Muscle of leg (tissue), 3 donors: ENCODE measurements at regions not wholly inside any gene's neighbourhood (a gene's known extent, or its start where the extent isn't known, plus 50 kb on each side); places are given as distances from the start of the nearest gene placed in this dataset.

ENCODE experiments used
- DNase-seq: peaks from one replicate; pipeline ENCODE4 v3.0.0; 2013
- H3K27ac ChIP-seq: one replicate; pipeline ENCODE4 v1.5.1; 2013; ENCODE audit warnings: mild to moderate bottlenecking, low read length, control low read depth
- H3K27me3 ChIP-seq: one replicate; pipeline ENCODE4 v1.6.1; 2013; ENCODE audit warnings: low read length; ENCODE audit not compliant: control insufficient read depth, insufficient read depth
- H3K36me3 ChIP-seq: one replicate; pipeline ENCODE4 v1.6.1; 2013; ENCODE audit warnings: low read length; ENCODE audit not compliant: control insufficient read depth, insufficient read depth
- H3K4me1 ChIP-seq: one replicate; pipeline ENCODE4 v1.6.1; 2013; ENCODE audit warnings: low read length; ENCODE audit not compliant: control insufficient read depth, insufficient read depth
- H3K4me3 ChIP-seq: one replicate; pipeline ENCODE4 v1.5.1; 2013; ENCODE audit warnings: low read length, control low read depth
- H3K9me3 ChIP-seq: replicated peaks from 2 replicates; pipeline ENCODE4 v1.6.1; 2013; ENCODE audit warnings: low read depth, low read length; ENCODE audit not compliant: control insufficient read depth
- WGBS: methylation state at CpG from one replicate; pipeline ENCODE4 v1.1.5; 2013; ENCODE audit warnings: missing lambda C conversion rate; ENCODE audit not compliant: insufficient coverage; 5-methylcytosine and 5-hydroxymethylcytosine counted together

DNA sequence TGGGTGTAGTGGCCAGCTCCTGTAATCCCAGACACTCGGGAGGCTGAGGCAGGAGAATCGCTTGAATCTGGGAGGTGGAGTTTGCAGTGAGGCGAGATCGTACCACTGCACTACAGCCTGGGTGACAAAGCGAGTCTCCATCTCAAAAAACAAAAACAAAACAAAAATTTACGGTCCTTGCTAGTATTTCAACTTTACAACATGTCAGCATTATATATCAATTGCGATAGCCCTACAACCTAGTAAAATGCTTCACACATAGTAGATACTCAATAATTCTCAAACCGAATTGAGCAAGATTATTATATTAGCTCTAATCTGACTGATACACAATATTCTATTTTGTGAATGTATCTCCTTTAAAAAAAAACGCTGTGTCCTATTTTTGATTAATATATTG lies 1411.0 kb upstream of the WWC1 start:
- DNase-seq, result no peak
- Histone ChIP-seq H3K4me1 (no peaks in the 10 kb centered on the region), H3K27me3 (no peaks in the 10 kb centered on the region), H3K9me3 (no peaks in the 10 kb centered on the region), H3K27ac (no peak overlapping the region), H3K4me3 (no peak overlapping the region), H3K36me3 (no peaks in the 10 kb centered on the region)
- WGBS, result no CpG with 5 or more reads among the region's 9 CpGs

DNA sequence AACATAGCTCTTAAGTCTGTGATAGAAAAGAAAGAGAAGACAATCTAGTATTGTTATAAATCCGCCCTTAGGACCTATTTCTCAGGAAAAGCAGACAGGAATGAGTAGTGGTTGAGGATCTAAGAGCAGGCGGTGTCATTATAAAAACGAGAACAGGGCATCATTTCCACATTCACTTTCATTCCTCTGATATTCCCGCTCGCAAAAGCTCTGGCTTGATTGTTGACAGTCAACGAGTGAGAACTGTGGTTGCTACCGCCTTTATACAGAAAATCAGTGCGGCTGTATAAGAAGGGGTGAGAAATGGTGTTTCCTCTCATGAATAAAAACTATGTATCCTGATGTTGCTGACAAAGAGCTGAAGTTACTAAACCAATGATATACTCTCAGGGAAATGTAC lies 1409.6 kb upstream of the WWC1 start:
- H3K4me1 ChIP-seq, result no peaks in the 10 kb centered on the region
- DNase-seq, result no peak
- H3K27me3 ChIP-seq, result no peaks in the 10 kb centered on the region
- no peak overlapping the region for H3K4me3 ChIP-seq
- no peaks in the 10 kb centered on the region for H3K9me3 ChIP-seq
- no peaks in the 10 kb centered on the region for H3K36me3 ChIP-seq
- no CpG with 5 or more reads among the region's 8 CpGs for WGBS
- no peak overlapping the region for H3K27ac ChIP-seq

DNA sequence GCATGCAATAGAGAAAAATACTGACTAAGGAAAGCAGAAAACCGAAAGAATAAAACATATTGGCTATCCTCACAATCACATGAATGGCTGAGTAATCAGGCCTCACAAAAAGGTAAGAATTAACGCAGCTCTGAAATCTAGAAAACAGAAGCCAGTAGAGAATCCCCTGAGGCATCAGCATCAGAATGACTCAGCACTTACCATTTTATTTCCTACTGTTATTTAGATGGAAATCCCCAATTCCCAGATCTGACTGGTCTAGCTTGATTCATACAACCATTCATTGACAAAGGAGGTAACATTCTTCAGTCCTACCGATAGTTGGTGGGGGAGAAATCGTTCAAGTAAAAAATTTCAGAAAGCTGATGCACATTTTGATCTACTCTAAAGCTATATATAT lies 1408.4 kb upstream of the WWC1 start:
- WGBS, result no CpG with 5 or more reads among the region's 4 CpGs
- DNase-seq, result no peak
- H3K27ac ChIP-seq, result no peak overlapping the region
- H3K36me3 ChIP-seq, result no peaks in the 10 kb centered on the region
- no peaks in the 10 kb centered on the region for H3K27me3 ChIP-seq
- H3K4me1 ChIP-seq, result no peaks in the 10 kb centered on the region
- H3K4me3 ChIP-seq, result no peak overlapping the region
- no peaks in the 10 kb centered on the region for H3K9me3 ChIP-seq

DNA sequence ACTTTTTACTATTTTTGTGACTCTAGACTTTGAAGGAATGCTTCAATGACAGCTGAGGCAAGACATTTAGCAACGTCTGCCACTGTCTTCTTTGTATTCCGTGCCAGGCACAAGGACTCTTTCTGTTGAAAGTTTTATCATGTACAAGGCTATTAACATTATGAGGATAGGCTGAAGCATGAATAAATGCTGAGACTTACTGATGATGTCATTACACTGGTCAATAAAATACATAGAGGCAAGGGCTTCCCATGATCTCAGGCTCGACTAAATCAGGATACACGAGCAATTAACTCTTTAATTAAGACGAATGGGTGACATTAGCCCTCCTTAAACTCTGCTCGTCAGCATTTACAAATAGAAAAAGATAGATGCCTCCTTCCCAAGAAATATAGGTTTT lies 1393.3 kb upstream of the WWC1 start:
- H3K36me3 ChIP-seq, result no peaks in the 10 kb centered on the region
- H3K4me3 ChIP-seq, result no peak overlapping the region
- no peak for DNase-seq
- no peaks in the 10 kb centered on the region for H3K27me3 ChIP-seq
- no peak overlapping the region for H3K27ac ChIP-seq
- WGBS, result 85% methylated on average over 2 of the region's 6 CpGs
- H3K9me3 ChIP-seq, result no peaks in the 10 kb centered on the region
- H3K4me1 ChIP-seq, result no peaks in the 10 kb centered on the region

DNA sequence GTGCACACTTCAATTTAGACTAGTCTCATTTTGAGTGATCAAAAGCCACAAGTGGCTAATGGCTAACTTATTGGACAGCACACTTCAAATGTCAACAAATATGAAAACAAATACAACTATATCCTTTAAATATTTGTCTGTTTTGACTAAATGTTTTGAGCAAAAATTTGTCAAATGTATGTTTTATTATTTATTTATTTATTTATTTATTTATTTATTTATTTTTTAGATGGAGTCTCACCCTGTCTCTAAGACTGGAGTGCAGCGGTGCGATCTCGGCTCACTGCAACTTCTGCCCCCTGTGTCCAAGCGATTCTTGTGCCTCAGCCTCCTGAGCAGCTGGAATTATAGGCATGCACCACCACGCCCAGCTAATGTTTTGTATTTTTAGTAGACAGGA lies 1392.1 kb upstream of the WWC1 start:
- Histone ChIP-seq H3K4me1 (no peaks in the 10 kb centered on the region), H3K27me3 (no peaks in the 10 kb centered on the region), H3K9me3 (no peaks in the 10 kb centered on the region), H3K36me3 (no peaks in the 10 kb centered on the region), H3K4me3 (no peak overlapping the region), H3K27ac (no peak overlapping the region)
- no peak for DNase-seq
- WGBS, result no CpG with 5 or more reads among the region's 5 CpGs

DNA sequence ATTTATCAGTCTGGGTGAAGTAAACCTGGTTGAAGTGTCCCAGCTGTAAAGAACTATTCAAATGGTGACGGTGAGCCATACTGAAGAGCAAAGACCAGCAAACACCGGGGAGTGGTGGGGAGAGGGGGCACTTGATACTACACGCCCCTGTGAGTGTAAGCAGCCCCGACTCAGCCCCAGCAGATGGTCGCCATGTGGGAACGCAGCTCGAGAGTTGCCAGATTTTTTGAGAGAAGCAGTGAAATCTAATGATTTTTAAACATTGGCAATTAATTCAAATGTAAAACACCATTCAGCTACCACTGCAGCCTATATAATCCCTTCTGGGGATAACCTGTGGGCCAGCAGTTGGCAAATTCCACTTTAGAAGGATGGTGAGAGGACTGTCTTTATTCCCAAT lies 1386.9 kb upstream of the WWC1 start:
- Histone ChIP-seq H3K9me3 (no peaks in the 10 kb centered on the region), H3K4me3 (no peak overlapping the region), H3K36me3 (no peaks in the 10 kb centered on the region), H3K27me3 (no peaks in the 10 kb centered on the region), H3K27ac (no peak overlapping the region), H3K4me1 (no peaks in the 10 kb centered on the region)
- WGBS, result 49% methylated on average over 3 of the region's 7 CpGs
- DNase-seq, result no peak

DNA sequence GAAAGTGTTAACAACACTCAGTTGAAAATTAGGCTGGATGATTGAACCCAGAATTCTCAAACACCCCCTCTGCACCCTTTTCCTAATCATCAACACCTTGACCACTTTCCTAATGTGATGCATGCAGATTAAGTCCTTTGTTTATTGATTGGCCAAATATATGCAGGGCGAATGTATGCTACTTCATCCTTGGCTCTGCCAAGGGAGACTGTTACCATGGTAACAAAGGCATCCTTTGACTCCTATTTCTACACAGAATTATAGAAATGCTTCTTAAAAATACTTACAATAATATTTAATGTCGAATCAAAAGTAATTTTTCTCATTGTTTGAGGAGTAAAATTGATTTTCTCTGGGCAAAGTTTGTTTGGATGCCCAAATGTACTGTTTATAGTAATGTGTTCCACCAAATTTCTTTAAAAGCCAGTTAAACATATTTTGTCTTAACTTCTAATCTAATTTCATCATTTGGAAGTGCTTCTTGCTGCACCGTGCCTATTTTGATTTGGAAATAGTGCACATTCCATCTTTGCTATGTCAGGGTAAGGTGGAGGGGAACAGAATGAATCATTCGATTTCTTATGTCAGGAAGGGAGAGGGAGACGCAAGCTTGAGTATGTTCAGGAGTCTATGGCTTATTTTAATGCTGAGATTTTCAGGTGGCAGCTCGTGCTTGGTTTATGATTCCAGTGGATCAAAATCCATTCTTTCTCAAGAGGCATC lies 1384.3 kb upstream of the WWC1 start:
- no peaks in the 10 kb centered on the region for H3K9me3 ChIP-seq
- H3K36me3 ChIP-seq, result no peaks in the 10 kb centered on the region
- WGBS, result 37% methylated on average over 2 of the region's 6 CpGs
- no peak overlapping the region for H3K27ac ChIP-seq
- H3K4me3 ChIP-seq, result no peak overlapping the region
- H3K4me1 ChIP-seq, result no peaks in the 10 kb centered on the region
- no peak for DNase-seq
- H3K27me3 ChIP-seq, result no peaks in the 10 kb centered on the region

DNA sequence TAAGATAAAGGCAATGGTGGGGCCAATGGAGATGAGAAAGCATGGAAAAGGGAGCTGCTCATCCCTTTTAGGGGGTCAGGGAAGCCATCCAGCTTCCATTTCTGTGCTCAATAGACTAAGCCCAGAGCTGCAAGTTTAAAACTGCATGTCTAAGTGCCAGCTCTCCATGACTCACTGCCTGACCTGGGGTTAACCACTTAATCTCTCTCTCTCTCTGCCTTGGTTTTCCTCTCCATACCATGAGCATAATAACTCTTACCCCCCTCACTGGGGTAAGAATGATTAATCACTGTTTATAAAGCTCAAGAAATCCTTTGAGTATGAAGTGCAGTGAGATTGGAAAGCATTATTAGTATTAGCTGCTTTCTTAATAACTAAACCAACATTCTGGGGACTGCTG lies 1382.4 kb upstream of the WWC1 start:
- Histone ChIP-seq H3K36me3 (no peaks in the 10 kb centered on the region), H3K4me1 (no peaks in the 10 kb centered on the region), H3K27me3 (no peaks in the 10 kb centered on the region), H3K9me3 (no peaks in the 10 kb centered on the region), H3K27ac (no peak overlapping the region), H3K4me3 (no peak overlapping the region)
- no peak for DNase-seq

DNA sequence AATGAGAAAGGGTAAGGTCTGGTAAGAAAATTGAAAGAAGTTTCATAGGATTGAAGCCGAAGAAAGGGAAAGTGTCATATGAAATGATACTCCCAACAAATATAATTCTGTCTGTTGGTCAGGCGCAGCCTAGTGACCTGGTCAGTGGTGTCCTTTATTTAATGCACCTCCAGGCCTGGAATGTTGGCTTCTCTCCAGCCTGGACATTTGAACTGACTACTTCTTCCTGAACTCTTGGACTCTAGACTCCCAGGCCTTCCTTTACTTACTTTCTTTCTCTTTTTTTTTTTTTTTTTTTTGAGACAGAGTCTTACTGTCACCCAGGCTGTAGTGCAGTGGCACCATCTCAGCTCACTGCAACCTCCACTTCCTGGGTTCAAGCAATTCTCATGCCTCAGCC lies 1381.5 kb upstream of the WWC1 start:
- Histone ChIP-seq H3K36me3 (no peaks in the 10 kb centered on the region), H3K4me1 (no peaks in the 10 kb centered on the region), H3K27me3 (no peaks in the 10 kb centered on the region), H3K4me3 (no peak overlapping the region), H3K9me3 (no peaks in the 10 kb centered on the region), H3K27ac (no peak overlapping the region)
- DNase-seq, result no peak
- 71% methylated on average over 1 of the region's 2 CpGs for WGBS

DNA sequence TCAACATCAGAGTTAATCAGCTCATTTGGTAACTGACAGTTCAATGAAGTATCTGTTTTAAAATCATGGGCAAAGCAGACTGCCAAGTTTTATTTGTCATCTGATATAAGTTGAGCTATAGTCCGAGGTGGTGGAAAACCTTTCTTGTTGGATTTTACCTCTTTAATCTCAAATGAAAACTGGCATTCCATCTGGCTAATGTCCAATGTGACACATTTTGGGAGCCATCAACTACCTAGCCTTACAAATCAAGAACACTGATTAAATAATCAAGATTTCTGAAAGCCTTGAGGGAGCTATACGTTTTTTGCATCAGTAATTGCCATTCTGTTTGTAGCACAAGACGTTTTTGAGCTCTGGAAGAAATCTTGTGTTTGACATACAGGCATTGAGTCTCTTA lies 1380.5 kb upstream of the WWC1 start:
- no peak overlapping the region for H3K4me3 ChIP-seq
- no peaks in the 10 kb centered on the region for H3K27me3 ChIP-seq
- DNase-seq, result no peak
- H3K36me3 ChIP-seq, result no peaks in the 10 kb centered on the region
- no CpG with 5 or more reads among the region's 3 CpGs for WGBS
- H3K27ac ChIP-seq, result no peak overlapping the region
- H3K4me1 ChIP-seq, result no peaks in the 10 kb centered on the region
- no peaks in the 10 kb centered on the region for H3K9me3 ChIP-seq

DNA sequence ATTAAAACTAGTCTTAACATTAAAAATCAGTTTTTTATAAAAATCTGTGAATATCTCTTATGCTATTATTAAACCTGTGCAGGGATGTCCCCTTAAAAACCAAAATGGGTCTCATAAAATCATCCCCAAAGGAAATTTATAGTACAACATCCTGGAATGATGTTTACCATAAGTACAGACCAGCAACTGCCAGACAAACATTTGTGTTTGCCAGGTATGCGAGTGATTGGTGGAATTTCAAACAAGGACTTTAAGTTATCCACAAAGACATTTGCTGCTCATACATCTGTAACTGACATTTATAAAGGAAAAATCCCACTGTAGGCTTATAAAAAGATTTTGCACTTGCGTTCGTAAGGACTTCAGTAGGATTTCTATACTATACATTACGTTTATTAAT lies 1375.4 kb upstream of the WWC1 start:
- no CpG with 5 or more reads among the region's 4 CpGs for WGBS
- Histone ChIP-seq H3K9me3 (no peaks in the 10 kb centered on the region), H3K27me3 (no peaks in the 10 kb centered on the region), H3K36me3 (no peaks in the 10 kb centered on the region), H3K27ac (no peak overlapping the region), H3K4me3 (no peak overlapping the region), H3K4me1 (no peaks in the 10 kb centered on the region)
- DNase-seq, result no peak
